HG03469 (cell line): ENCODE measurements at regions not wholly inside any gene's neighbourhood (a gene's known extent, or its start where the extent isn't known, plus 50 kb on each side); places are given as distances from the start of the nearest gene placed in this dataset.

Source experiments
- ATAC-seq: cut with Tn5 transposase; IDR thresholded peaks from one replicate; pipeline ENCODE4 v1.9.1; 2021; ENCODE audit warnings: mild to moderate bottlenecking, moderate library complexity, moderate number of reproducible peaks; ENCODE audit not compliant: unreplicated experiment

DNA sequence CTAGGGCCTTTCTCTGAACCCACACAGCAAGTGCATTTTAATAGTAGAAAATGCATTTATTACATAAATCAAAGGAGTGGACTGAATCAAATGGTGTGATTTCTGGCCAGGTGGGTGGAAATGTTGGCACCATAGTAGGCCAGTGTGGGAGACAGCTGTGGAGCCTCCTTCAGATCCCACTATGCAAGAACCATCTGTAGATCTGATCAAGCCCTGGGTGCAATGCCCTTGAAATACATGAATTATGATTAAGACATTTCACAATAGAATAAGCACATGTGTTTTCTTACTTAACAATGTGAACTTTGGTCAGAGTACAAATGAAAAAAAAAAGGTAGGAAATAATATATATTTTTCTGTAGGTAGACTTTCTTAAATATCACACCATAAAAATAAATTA, 204.3 kb downstream of the PCDH7 start:
- no peak for ATAC-seq

DNA sequence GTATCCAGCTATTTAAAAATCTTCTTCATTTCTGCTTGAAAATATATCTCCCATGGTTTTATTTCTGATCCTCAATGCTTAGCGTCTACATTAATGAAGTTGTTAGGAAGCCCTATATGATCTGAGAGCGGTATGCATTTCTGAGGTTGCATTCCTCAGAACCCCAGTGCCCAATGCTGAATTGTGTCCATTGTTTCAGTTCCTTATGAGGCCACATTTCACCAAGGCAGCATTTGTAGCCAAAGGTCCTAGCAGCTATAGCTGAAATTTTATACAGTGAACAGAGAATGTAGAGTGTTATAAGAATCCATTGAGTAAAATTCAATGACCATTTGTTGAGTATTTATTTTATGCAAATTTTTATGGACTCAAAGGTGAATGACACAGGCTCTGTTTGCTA, 209.5 kb downstream of the PCDH7 start:
- no peak for ATAC-seq

DNA sequence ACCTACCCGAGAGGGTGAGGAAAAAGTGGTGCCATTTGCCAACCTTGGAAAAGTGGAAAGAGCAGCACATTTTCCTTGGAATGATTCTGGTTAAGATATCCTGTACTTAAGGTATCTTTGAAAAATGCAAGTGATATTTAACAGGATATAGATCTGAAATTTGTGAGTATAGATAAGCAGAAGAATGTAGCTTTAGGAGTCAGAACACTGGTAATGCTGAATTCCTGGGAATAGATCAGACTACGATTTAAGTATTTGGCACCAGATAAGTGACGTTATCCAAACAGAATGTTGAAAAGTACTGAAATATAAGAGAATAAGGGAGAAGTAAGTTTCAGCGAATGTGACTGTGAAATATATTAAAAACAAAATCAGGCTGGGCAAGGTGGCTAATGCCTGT, 210.1 kb downstream of the PCDH7 start:
- no peak for ATAC-seq

DNA sequence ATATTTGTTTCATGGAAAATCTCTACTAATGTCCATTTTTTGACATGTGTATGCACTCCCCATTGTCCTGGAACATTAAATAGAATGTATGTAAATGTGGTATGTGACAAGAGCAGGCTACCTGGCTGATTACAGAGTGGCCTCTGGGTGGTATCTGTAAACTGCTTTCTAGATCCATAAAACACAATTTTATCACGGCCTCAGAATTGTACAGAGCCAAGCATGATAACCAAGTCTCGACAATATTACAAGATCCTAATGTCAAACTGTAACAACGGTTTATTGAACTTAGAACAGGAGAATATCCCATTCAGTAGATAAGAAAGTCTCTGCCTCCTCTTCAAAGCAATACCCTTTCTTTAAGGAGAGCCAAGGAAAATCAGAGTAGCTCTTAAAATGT, 212.4 kb downstream of the PCDH7 start:
- no peak for ATAC-seq

DNA sequence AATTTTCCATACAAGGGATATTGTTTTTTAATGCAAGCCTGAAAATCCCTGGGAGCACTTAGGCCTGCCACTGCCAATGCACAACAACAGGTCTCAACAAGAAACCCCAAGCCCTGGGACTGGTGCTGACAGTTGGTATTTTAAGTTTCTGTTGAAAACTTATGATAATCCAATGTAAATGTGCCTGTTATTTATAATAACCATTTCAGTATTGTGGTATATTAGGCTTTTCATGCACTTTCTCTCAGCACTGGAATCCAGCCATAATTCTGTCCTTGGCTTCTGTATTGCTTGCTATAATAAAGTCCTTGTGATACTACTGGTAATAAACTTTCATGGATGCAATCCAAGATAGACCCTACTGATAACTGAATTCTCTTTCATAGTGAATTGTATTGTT, 218.9 kb downstream of the PCDH7 start:
- no peak for ATAC-seq

DNA sequence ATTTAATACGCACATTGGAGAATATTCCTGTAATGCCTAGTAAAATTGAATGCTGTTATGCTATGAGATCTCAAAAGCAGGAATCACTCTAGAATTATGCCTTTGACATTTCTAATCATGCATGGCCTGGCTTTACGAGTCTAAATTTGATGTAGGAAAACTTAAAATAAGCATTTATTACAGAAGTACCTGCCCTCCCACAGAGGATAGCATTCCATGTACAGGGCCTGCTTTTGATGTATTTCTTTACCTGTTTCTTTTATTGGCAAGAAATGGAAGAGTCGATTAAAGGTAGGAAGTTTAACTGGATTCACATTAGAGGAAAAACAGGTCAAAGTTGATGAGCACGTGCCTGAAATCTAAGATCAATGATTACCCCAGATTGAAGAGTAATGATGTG, 219.5 kb downstream of the PCDH7 start:
- no peak for ATAC-seq

DNA sequence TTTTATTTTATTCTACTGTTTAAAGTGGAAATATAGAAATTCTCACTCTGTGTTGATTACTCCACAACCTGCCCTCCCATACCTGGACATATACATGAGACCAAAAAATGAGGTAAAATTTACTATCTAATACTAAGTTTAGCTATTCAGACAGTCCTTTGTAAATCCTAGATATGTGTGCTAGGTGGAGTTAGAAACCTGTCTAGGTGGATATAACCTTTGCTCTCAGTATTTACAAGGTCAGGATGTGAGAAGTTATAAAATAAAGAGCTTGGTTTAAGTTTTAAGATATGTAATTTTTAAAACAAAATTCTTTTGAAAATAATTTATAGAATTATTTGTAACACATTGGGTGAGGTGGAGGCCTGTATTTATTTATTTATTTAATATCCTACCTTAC, 221.5 kb downstream of the PCDH7 start:
- ATAC-seq, result no peak

DNA sequence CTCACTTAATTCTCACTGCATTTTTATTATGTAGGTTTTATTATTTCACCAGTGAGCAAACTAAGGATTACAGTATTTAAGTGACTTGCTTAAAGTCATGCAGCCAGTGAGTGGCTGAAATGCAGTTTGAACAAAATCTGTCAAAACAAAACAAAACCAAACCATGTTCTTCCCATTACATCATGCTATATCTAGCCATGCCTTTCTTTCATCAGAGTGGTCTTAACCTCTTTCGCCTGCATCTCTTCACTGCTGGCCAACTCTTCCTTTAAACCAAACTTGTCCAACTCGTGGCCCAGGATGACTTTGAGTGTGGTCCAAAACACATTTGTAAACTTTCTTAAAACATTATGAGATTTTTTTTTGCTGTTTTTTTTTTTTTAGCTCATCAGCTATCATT, 223.2 kb downstream of the PCDH7 start:
- no peak for ATAC-seq

DNA sequence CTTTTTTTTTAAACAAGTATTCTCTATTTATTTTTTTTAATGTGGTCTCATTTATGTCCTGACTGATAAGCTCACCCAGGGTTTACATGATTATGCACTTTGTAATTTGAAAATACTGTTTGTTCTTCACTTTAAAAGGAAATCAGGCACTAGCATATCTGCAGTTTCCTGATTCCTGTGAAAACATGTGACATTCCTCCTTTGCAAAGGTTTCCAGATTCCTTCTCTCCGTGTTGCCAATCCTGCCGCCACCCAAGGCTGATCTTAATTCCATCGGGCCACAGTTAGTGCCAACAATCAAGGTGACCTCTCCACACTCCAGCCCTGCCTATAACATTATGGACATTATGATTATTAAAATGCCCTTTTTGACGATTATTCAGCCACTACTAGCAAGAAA, 225.4 kb downstream of the PCDH7 start:
- no peak for ATAC-seq

DNA sequence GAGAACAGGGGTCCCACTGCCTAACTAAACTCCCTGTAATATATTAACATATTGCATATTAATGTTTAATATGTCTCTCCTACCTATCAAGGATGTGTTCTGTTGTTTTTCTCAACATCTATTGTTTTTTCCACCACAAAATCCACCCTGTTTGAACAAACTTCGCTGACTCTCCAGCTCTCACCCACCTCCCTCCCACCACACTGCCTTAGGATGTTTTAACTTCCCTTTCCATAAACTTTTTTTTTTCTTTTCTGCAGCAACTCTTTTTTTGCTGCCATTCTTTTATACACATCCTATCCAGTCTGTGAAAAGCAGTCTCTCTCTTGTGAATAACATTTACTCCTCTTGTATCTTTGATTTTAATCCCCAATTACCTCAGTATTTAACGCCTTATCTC, 226.1 kb downstream of the PCDH7 start:
- ATAC-seq, result no peak

DNA sequence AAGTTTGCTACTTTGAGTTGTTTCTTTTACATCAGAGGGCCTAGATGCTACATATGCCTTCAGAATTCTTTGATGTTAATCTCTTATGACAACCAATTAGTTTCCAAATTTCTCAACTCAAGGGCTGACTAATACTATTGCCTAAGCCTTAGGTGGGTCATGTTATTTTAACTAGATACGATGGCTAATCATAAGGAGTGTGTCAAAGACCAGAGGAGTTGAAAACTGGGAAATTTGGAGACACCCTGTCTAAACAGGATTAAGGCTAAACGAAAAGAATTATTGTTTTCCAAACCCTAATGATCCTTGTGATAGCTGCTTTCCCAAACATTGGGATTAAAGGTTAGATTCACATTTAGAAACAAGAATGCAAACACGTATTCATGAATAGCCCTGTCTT, 228.5 kb downstream of the PCDH7 start:
- no peak for ATAC-seq

DNA sequence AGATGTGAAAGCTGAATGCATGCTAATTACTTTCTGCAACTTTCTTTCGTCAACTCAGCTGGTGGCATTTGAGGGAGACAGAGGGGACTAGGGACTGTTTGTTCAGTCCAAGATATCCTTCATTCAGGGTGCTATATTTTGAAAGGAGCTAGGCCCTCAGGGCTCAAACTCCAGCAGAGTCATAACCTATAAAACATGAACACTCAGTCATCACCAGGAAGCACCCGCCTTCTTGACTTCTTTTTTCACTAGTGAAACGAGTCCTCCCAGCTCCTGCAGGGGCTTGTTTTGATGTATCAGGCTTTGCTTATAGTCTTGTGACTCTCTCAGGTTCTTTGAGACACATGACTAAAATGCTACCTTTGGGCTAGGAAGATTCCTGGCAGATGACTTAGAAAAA, 230.6 kb downstream of the PCDH7 start:
- no peak for ATAC-seq

DNA sequence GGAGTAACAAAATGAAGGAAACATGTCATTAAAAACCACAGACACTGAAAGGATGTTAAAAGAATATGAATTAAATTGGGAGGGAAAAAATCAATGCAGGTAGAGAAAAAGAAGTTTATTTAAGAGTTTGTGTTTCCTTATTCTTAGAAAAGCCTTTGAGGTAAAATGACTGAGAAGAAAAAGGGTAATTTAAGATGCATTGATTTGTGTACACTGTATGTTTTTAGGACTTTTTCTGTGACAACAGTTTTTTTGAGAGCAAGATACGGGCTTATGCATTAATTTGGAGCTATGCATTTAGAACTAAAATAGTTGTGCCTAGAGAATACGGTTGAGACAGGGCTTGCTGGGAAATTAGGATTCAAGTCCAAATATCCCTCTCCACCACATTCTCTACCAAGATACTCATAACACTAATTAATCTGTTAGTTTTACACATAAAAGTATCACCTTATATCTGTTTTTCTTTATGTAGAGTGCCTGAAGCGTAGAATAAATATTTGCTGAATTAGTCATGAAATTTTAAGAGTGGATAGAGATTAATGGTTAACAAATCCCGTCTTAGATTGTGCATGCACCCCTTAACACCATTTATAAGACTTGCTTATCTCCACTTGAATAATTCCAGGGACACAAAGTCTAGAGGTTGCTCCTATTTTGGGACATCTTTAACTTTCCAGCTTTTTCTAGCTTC, 232.5 kb downstream of the PCDH7 start:
- ATAC-seq, result no peak

DNA sequence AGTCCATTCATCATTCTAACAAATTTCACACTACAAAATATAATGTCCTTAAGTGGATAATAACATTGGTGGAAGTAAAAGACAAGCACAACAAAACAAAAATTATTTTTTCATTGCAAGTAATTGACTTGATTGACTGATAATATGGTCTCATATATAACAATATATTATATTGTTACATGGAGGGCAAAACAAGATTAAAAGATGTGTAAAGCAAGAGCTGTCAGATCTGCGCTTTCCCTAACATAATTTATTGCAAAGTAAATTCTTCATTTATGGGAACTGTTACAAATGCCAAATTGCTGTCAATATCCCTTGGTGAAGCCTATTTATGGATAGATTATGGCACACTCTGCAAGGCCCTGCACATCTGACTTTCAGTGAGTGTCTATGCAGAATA, 233.6 kb downstream of the PCDH7 start:
- no peak for ATAC-seq

DNA sequence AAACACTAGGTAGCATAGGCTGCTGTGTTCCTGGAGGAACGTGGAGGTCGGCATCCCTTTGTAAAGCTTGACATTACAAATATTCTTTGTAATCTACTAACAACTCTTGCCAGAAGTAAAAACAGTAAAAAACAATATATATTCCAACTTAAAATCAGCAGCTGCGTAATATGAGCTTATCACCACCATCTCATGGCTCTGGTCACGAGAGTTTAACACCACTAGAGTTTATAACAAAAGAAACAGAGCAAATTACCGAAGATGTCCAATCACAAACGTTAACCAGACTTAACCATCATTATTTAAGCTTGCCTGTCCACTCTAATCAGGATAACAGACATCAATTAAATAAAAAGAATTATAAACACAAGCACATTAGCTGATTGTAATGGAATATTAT, 236.7 kb downstream of the PCDH7 start:
- ATAC-seq, result no peak

DNA sequence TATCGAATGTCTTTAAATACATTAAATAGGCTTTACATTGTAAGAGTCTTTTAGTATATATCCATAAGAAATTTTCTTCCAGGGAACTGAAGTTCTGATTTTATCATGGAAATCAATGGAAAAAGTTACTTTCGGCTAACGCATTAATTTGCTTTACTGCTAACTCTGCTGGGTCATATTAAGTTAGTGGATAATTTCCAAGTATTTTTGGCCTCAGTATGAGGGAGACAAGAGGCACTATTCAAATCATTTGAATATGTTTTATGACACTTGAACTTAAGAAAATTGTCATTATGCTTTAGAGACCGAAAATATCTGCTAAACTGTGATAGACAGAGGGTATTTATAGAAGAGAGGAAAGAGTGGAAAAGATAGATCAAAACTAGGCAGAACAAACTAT, 237.5 kb downstream of the PCDH7 start:
- ATAC-seq, result no peak

DNA sequence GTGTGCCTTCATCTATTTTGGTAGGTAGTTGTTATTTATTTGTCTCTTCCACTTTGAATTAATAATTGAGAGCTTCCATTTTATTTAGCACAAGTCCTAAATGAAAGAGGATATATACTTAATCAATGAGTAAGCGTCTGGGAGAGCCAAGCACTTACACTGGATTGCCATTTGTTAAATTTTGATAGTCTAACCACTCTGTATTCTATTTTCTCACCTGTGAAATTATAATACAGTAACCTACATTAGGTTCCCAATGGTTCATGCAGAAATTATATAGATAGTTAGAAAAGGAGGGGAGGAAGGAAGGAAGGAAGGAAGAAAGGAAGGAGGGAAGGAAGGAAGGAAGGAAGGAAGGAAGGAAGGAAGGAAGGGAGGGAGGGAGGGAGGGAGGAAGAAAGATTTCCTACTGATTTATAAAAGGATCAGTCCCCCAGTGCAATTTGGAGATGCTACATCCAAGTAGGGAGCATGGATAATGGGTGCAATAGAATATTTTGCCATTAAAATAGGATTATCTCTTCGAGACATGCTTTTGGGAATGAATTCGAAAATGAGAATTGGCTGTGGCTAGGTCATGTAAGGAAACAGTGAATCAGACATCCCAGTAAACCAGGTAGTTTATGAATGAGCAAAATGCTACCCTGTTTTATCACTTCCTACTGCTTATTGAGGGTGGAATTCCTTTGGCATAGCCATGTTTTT, 239.8 kb downstream of the PCDH7 start:
- ATAC-seq, result no peak

DNA sequence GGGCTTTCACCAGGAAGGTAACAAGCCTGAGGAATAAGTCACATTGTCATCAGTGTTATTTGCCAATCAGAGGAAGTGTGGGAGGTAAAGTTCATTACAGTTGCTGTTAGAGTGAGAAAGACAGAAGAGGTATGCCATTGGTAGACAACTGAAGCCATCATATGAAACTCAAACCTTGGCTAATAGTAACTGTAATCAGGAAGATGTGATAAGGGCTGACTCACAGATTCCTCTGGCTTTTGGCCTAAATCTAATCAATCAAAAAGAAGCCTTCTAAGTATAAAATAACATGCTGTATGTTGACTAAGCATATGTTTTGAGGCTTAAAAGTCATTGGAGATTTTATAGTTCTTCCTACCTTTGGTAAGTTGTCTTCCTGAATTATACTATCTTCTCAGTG, 242.8 kb downstream of the PCDH7 start:
- ATAC-seq, result no peak

DNA sequence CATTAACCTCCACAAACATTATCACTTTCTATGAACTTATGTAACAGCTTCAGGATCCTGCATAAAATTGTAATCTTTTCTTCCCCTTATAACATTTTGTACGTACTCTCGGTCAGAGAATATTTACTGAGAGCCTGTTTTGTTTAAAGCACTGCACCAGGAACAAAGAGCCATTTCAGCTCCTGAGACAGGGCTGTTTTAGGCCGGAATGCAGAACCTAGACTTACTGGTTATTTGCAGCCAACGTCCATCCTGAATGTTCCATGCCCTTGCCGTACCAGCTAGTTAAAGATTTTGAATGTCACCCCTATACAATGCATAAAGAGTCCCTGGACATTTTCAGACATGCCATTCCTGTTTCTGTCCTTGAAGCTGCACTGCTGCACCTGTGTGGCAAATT, 248.8 kb downstream of the PCDH7 start:
- ATAC-seq, result no peak

DNA sequence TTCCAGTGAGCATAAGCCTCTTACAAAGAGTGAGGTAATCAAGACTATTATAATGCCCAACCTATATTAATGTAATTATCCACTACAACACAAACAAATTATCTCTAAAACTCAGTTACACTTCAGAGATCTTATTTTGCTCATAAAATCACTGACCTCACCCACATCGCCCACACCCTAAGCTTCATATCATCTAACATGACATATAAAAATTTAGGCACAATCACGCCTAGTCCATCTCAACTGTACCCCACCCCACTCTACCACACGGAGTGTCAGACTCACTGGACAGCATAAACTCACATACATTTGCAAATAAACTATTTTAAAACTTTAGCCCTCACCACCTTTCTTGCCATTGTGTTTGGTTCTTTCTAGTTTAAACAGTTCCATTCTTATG, 252.4 kb downstream of the PCDH7 start:
- ATAC-seq, result no peak

DNA sequence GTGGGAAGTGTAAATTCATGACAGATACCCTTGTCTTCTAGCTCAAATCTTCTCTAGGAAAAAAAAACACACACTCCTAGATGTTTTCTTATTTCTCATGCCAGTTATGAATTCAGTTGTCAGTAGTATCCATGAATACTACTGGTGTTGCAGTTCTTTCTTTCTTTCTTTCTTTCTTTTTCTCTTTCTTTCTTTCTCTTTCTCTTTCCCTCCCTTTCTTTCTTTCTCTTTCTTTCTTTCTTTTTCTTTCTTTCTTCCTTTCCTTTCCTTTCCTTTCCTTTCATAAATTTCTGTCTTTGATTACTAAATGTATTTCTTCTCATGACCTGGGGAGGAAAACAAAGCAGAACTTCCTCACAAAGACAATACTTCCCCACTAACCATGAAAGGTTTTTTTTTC, 253.8 kb downstream of the PCDH7 start:
- no peak for ATAC-seq

DNA sequence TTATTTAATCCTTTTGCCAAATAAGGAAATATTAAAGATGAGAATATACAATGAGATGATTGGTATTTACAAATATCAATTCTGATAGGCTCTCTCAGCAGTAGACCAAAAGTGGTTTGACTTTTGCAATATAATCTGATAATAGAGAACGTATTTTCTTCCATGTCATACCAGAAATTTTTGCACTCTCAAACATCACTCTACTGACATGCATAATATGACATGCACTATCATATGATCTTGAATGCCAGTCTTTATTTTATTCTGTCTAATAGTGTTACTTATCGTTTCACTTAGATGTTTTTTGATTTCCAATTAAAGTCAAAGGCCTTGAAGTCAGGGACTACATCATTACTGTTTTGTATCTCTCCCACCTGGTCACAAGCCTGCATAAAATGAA, 259.2 kb downstream of the PCDH7 start:
- no peak for ATAC-seq

DNA sequence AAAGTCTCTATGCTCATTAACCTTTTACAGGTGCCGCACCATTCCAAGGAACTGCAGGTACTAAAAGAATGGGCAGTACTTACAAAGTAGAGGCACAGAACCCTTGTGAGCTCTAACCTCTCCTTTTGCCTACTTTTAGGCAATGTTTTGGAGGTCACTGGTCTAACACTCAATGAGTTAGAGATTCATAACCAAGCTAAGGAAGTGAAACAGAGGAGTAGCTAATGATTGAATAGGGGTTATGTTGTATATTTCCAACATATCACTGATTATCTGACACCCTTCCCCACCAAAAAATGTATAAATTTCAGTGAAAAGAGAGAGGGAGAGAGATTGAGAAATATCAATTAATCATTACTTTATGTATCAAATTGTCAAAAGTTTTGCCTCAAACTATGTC, 269.3 kb downstream of the PCDH7 start:
- ATAC-seq, result no peak
